ENCODE measurements at regions not wholly inside any gene's neighbourhood (a gene's known extent, or its start where the extent isn't known, plus 50 kb on each side); places are given as distances from the start of the nearest gene placed in this dataset.

DNA sequence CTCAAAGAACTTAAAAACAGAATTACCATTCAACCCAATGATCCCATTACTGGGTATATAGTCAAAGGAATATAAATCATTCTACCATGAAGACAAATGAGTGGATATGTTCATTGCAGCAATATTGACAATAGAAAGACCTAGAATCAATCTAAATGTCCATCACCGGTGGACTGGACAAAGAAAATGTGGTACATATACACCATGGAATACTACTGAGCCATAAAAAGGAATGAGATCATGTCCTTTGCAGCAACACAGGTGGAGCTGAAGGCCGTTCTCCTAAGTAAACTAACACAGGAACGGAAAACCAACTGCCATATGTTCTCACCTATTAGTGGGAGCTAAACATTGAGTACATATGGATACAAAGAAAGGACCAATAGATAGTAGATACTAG lies 576.7 kb upstream of the CITED2 start:
- TF ChIP-seq EZH2 (IDR thresholded peaks at IDR 0.05; ENCODE audit: borderline replicate concordance): no peak
- no peak for TF ChIP-seq EZH2phosphoT487 (IDR thresholded peaks at IDR 0.05; ENCODE audit: low read depth, severe bottlenecking, unreplicated experiment)
- TF ChIP-seq, protein P1, sequence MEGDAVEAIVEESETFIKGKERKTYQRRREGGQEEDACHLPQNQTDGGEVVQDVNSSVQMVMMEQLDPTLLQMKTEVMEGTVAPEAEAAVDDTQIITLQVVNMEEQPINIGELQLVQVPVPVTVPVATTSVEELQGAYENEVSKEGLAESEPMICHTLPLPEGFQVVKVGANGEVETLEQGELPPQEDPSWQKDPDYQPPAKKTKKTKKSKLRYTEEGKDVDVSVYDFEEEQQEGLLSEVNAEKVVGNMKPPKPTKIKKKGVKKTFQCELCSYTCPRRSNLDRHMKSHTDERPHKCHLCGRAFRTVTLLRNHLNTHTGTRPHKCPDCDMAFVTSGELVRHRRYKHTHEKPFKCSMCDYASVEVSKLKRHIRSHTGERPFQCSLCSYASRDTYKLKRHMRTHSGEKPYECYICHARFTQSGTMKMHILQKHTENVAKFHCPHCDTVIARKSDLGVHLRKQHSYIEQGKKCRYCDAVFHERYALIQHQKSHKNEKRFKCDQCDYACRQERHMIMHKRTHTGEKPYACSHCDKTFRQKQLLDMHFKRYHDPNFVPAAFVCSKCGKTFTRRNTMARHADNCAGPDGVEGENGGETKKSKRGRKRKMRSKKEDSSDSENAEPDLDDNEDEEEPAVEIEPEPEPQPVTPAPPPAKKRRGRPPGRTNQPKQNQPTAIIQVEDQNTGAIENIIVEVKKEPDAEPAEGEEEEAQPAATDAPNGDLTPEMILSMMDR (IDR thresholded peaks at IDR 0.05; ENCODE audit: poor library complexity): no peak
- H3K9me2 ChIP-seq (replicated peaks; ENCODE audit: insufficient read depth): no peaks in the 10 kb centered on the region
- H3K4me3 ChIP-seq: no peak overlapping the region
- no peak for DNase-seq (ENCODE audit: low spot score)
- H3K27me3 ChIP-seq: no peaks in the 10 kb centered on the region
- H3K4me1 ChIP-seq (ENCODE audit: insufficient read depth): no peaks in the 10 kb centered on the region
- H4K20me1 ChIP-seq (ENCODE audit: insufficient read depth, poor library complexity, severe bottlenecking): no peaks in the 10 kb centered on the region
- no peak overlapping the region for H3K4me2 ChIP-seq
- H3K9me3 ChIP-seq (ENCODE audit: low read depth): no peaks in the 10 kb centered on the region
- H2AFZ ChIP-seq: no peak overlapping the region
- 65% methylated on average over 3 of the region's 3 CpGs for WGBS (ENCODE audit: low lambda C conversion rate, missing lambda C conversion rate)
- no peaks in the 10 kb centered on the region for H3K36me3 ChIP-seq (replicated peaks; ENCODE audit: insufficient read depth, low read depth)
- H3K27ac ChIP-seq: no peak overlapping the region
- no peaks in the 10 kb centered on the region for H3K79me2 ChIP-seq

DNA sequence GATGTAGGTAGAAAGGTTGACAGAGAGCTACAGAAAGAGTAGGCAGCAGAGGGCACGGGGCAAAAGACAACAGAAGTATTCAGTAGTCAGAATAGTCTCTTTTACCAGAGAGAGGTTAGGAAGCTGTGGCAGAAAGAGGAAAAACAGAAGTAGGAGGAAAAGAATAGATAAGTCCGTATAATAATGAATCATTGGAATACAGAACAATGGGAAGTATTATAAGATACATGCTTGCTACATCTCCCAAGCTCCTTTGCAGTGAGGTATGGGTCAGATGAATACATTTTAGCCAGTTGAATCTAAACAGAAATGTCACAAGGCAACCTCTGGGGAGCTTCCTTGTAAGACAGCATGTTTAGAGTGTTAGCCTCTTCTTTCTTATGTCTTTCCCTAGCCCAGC lies 570.5 kb upstream of the CITED2 start:
- H3K4me1 ChIP-seq (ENCODE audit: insufficient read depth): no peaks in the 10 kb centered on the region
- no peaks in the 10 kb centered on the region for H3K27me3 ChIP-seq
- H2AFZ ChIP-seq: no peak overlapping the region
- DNase-seq (ENCODE audit: low spot score): no peak
- 89% methylated on average over 2 of the region's 2 CpGs for WGBS (ENCODE audit: low lambda C conversion rate, missing lambda C conversion rate)
- TF ChIP-seq EZH2phosphoT487 (IDR thresholded peaks at IDR 0.05; ENCODE audit: low read depth, severe bottlenecking, unreplicated experiment) (no peak), EZH2 (IDR thresholded peaks at IDR 0.05; ENCODE audit: borderline replicate concordance) (no peak)
- TF ChIP-seq, protein P1 (IDR thresholded peaks at IDR 0.05; ENCODE audit: poor library complexity): no peak
- no peaks in the 10 kb centered on the region for H3K9me2 ChIP-seq (replicated peaks; ENCODE audit: insufficient read depth)
- no peaks in the 10 kb centered on the region for H4K20me1 ChIP-seq (ENCODE audit: insufficient read depth, poor library complexity, severe bottlenecking)
- no peaks in the 10 kb centered on the region for H3K9me3 ChIP-seq (ENCODE audit: low read depth)
- H3K4me3 ChIP-seq: no peak overlapping the region
- no peak overlapping the region for H3K27ac ChIP-seq
- H3K4me2 ChIP-seq: no peak overlapping the region
- no peaks in the 10 kb centered on the region for H3K79me2 ChIP-seq
- no peaks in the 10 kb centered on the region for H3K36me3 ChIP-seq (replicated peaks; ENCODE audit: insufficient read depth, low read depth)

DNA sequence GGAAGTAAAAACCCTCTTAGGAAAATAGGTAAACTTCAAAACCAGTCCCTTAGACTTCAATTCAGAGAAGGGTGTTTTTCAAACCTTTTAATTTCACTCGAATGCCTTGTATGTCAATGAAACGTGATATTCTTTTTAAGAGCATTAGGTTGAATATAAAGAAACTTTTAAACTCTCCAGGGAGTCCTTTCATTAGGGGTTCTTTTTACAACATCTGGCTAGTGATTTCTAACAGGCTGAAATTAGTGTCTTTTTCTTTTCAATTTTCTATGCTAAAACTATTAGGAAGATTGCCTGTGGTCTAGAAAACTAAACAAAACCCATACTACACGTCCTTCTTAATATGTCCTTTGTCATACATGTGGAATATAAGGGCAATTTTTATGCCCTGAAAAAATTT lies 569.7 kb upstream of the CITED2 start:
- 55% methylated on average over 3 of the region's 3 CpGs for WGBS (ENCODE audit: low lambda C conversion rate, missing lambda C conversion rate)
- Histone ChIP-seq H4K20me1 (ENCODE audit: insufficient read depth, poor library complexity, severe bottlenecking) (no peaks in the 10 kb centered on the region), H3K4me2 (no peak overlapping the region), H3K9me2 (replicated peaks; ENCODE audit: insufficient read depth) (no peaks in the 10 kb centered on the region), H3K4me3 (no peak overlapping the region), H2AFZ (peak overlapping the region; percentile 5), H3K36me3 (replicated peaks; ENCODE audit: insufficient read depth, low read depth) (no peaks in the 10 kb centered on the region), H3K79me2 (no peaks in the 10 kb centered on the region), H3K4me1 (ENCODE audit: insufficient read depth) (no peaks in the 10 kb centered on the region), H3K27ac (peak overlapping the region; percentile 8), H3K27me3 (no peaks in the 10 kb centered on the region), H3K9me3 (ENCODE audit: low read depth) (no peaks in the 10 kb centered on the region)
- no peak for DNase-seq (ENCODE audit: low spot score)
- TF ChIP-seq, protein P1 (IDR thresholded peaks at IDR 0.05; ENCODE audit: poor library complexity): no peak
- no peak for TF ChIP-seq EZH2phosphoT487 (IDR thresholded peaks at IDR 0.05; ENCODE audit: low read depth, severe bottlenecking, unreplicated experiment)
- TF ChIP-seq EZH2 (IDR thresholded peaks at IDR 0.05; ENCODE audit: borderline replicate concordance): no peak

DNA sequence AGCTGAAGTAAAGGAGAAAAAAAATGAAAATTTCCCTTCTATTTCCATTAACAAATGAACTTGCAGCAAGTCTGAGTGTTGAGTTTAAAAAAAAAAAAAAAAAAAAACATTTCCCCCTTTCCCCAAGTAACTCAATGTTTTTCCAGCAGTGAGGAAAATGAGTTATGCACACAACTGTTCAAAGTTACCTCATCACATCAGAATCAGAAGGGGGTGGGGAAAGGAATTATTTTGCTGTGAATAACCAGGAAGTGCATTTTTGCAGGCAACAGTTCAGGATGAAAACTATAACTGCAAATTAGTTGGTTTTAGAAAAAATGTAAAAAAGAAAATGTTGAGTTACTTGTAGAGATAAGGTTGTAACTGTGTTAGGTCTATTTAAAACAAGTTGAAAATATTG lies 568.9 kb upstream of the CITED2 start:
- TF ChIP-seq EZH2phosphoT487 (IDR thresholded peaks at IDR 0.05; ENCODE audit: low read depth, severe bottlenecking, unreplicated experiment) (no peak), EZH2 (IDR thresholded peaks at IDR 0.05; ENCODE audit: borderline replicate concordance) (no peak)
- TF ChIP-seq, protein P1 (IDR thresholded peaks at IDR 0.05; ENCODE audit: poor library complexity): no peak
- Histone ChIP-seq H3K4me2 (no peak overlapping the region), H3K9me3 (ENCODE audit: low read depth) (no peaks in the 10 kb centered on the region), H3K36me3 (replicated peaks; ENCODE audit: insufficient read depth, low read depth) (no peaks in the 10 kb centered on the region), H3K4me3 (no peak overlapping the region), H3K4me1 (ENCODE audit: insufficient read depth) (no peaks in the 10 kb centered on the region), H3K27me3 (no peaks in the 10 kb centered on the region), H2AFZ (no peak overlapping the region), H4K20me1 (ENCODE audit: insufficient read depth, poor library complexity, severe bottlenecking) (no peaks in the 10 kb centered on the region), H3K9me2 (replicated peaks; ENCODE audit: insufficient read depth) (no peaks in the 10 kb centered on the region), H3K27ac (peak overlapping the region; percentile 52), H3K79me2 (no peaks in the 10 kb centered on the region)
- peak; percentile 54 for DNase-seq (ENCODE audit: low spot score)

Data from hepatocyte (in vitro differentiated cells).